ENCODE measurements at regions not wholly inside any gene's neighbourhood (a gene's known extent, or its start where the extent isn't known, plus 50 kb on each side); places are given as distances from the start of the nearest gene placed in this dataset.

GRCh38 chr2:156088587-156088986 is 243.9 kb downstream of the NR4A2 start:
- H4K20me1 ChIP-seq (ENCODE audit: control insufficient read depth, insufficient read depth, low read depth, low read length): no peaks in the 10 kb centered on the region
- no peaks in the 10 kb centered on the region for H3K36me3 ChIP-seq (ENCODE audit: control insufficient read depth, low read length)
- no peak overlapping the region for H3K4me2 ChIP-seq (ENCODE audit: low read length)
- H3K27ac ChIP-seq (ENCODE audit: low read depth, low read length): no peak overlapping the region
- H3K9me3 ChIP-seq (ENCODE audit: control insufficient read depth, insufficient read depth, low read length): no peaks in the 10 kb centered on the region
- no peak for TF ChIP-seq EZH2phosphoT487 (IDR thresholded peaks at IDR 0.05; ENCODE audit: borderline replicate concordance, low read length)
- TF ChIP-seq CTCF (IDR thresholded peaks at IDR 0.05; ENCODE audit: low read depth, low read length, poor library complexity, severe bottlenecking): no peak
- H3K4me3 ChIP-seq (ENCODE audit: low read length): no peak overlapping the region
- no peaks in the 10 kb centered on the region for H3K27me3 ChIP-seq (ENCODE audit: control insufficient read depth, low read length)
- no peaks in the 10 kb centered on the region for H3K79me2 ChIP-seq (ENCODE audit: control insufficient read depth, low read length)
- H3F3A ChIP-seq (ENCODE audit: control insufficient read depth, insufficient read depth): no peaks in the 10 kb centered on the region
- H3K9me2 ChIP-seq (replicated peaks; ENCODE audit: control insufficient read depth, low read length): no peaks in the 10 kb centered on the region
- no peaks in the 10 kb centered on the region for H3K4me1 ChIP-seq (ENCODE audit: control insufficient read depth, low read length)

- H3K9me2 ChIP-seq (replicated peaks; ENCODE audit: control insufficient read depth, low read length): no peaks in the 10 kb centered on the region
- no peaks in the 10 kb centered on the region for H3K36me3 ChIP-seq (ENCODE audit: control insufficient read depth, low read length)
- no peaks in the 10 kb centered on the region for H3F3A ChIP-seq (ENCODE audit: control insufficient read depth, insufficient read depth)
- no peaks in the 10 kb centered on the region for H3K27me3 ChIP-seq (ENCODE audit: control insufficient read depth, low read length)
- no peak overlapping the region for H3K4me3 ChIP-seq (ENCODE audit: low read length)
- H3K9me3 ChIP-seq (ENCODE audit: control insufficient read depth, insufficient read depth, low read length): no peaks in the 10 kb centered on the region
- H3K79me2 ChIP-seq (ENCODE audit: control insufficient read depth, low read length): no peaks in the 10 kb centered on the region
- no peak overlapping the region for H3K27ac ChIP-seq (ENCODE audit: low read depth, low read length)
- no peak for TF ChIP-seq CTCF (IDR thresholded peaks at IDR 0.05; ENCODE audit: low read depth, low read length, poor library complexity, severe bottlenecking)
- no peaks in the 10 kb centered on the region for H4K20me1 ChIP-seq (ENCODE audit: control insufficient read depth, insufficient read depth, low read depth, low read length)
- no peak overlapping the region for H3K4me2 ChIP-seq (ENCODE audit: low read length)
- no peaks in the 10 kb centered on the region for H3K4me1 ChIP-seq (ENCODE audit: control insufficient read depth, low read length)
Observed at GRCh38 chr2:156087875-156088274, 244.6 kb downstream of the NR4A2 start.

DNA sequence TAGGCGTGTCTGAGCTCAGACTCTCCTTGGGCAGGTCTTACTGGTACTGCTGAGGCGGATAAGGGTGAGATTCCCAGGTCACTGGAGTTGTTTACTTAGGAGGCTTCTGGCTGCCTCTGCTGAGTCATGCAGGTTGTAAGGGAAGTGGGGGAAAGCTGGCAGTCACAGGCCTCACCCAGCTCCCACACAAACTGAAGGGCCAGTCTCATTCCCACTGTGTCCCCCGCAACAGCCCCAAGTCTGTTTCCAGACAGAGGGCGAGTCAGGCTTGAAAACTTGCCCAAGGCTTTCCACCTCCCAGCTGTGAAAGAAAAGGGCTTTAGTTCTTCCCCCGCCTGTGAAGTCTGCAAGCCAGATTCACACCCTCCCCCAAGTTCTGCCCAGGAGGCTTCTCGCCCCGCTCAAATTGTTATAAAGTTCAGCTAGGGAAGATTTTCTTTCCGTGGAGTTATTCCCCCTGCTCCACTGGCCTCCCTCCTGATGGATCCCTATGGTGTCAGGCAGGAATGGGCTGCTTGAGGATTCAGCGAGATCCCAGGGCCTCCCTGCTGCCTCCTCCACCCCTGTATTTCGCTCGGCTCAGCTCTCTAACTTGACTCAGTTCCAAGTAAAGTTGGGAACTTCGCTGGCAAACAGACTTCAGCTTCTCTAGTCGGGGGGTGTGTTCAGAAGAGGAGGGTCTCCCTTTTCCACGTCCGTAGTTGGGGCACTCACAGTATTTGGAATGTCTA is 248.6 kb downstream of the NR4A2 start:
- H3F3A ChIP-seq (ENCODE audit: control insufficient read depth, insufficient read depth): no peaks in the 10 kb centered on the region
- H4K20me1 ChIP-seq (ENCODE audit: control insufficient read depth, insufficient read depth, low read depth, low read length): no peaks in the 10 kb centered on the region
- H3K27me3 ChIP-seq (ENCODE audit: control insufficient read depth, low read length): no peaks in the 10 kb centered on the region
- no peak overlapping the region for H3K4me2 ChIP-seq (ENCODE audit: low read length)
- H3K4me1 ChIP-seq (ENCODE audit: control insufficient read depth, low read length): no peaks in the 10 kb centered on the region
- no peak for TF ChIP-seq CTCF (IDR thresholded peaks at IDR 0.05; ENCODE audit: low read depth, low read length, poor library complexity, severe bottlenecking)
- no peak for TF ChIP-seq EZH2phosphoT487 (IDR thresholded peaks at IDR 0.05; ENCODE audit: borderline replicate concordance, low read length)
- H3K36me3 ChIP-seq (ENCODE audit: control insufficient read depth, low read length): no peaks in the 10 kb centered on the region
- no peak overlapping the region for H3K4me3 ChIP-seq (ENCODE audit: low read length)
- no peaks in the 10 kb centered on the region for H3K9me2 ChIP-seq (replicated peaks; ENCODE audit: control insufficient read depth, low read length)
- H3K9me3 ChIP-seq (ENCODE audit: control insufficient read depth, insufficient read depth, low read length): no peaks in the 10 kb centered on the region
- H3K27ac ChIP-seq (ENCODE audit: low read depth, low read length): no peak overlapping the region
- no peaks in the 10 kb centered on the region for H3K79me2 ChIP-seq (ENCODE audit: control insufficient read depth, low read length)

Measured in DOHH2 (cell line).